ENCODE measurements at regions not wholly inside any gene's neighbourhood (a gene's known extent, or its start where the extent isn't known, plus 50 kb on each side); places are given as distances from the start of the nearest gene placed in this dataset.

- TF ChIP-seq CTCF (conservative IDR thresholded peaks at IDR 0.05 in 1 of 2, IDR thresholded peaks at IDR 0.05 in 1 of 2; ENCODE audit: low read depth in 1 of 2, low read length in 2 of 2) (no peak), EZH2 (IDR thresholded peaks at IDR 0.05; ENCODE audit: low read length, missing control alignments) (no peak)
Measured at GRCh38 chr11:106468531-106468930, 391.1 kb downstream of the AASDHPPT start.
